ENCODE measurements at regions not wholly inside any gene's neighbourhood (a gene's known extent, or its start where the extent isn't known, plus 50 kb on each side); places are given as distances from the start of the nearest gene placed in this dataset.

DNA sequence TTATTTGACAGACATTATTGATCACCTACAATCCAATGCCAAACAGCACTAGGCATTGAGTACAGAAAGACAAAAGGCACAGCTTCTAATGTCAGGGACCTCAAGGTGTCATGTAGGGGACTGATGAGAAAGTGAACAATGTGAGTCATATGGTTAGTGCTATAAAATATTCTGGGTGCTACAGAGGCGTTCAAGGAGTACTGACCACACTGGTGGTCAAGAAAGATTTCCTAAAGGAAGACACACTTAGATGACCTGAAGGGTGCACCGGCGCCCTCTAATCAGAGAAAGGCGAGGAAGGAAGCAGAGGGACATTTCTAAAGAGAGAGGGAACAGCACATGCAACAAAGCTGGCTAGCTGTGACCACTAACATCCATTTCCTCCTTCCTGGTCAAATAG lies 64.9 kb upstream of the F3 start:
- TF ChIP-seq, protein P1, sequence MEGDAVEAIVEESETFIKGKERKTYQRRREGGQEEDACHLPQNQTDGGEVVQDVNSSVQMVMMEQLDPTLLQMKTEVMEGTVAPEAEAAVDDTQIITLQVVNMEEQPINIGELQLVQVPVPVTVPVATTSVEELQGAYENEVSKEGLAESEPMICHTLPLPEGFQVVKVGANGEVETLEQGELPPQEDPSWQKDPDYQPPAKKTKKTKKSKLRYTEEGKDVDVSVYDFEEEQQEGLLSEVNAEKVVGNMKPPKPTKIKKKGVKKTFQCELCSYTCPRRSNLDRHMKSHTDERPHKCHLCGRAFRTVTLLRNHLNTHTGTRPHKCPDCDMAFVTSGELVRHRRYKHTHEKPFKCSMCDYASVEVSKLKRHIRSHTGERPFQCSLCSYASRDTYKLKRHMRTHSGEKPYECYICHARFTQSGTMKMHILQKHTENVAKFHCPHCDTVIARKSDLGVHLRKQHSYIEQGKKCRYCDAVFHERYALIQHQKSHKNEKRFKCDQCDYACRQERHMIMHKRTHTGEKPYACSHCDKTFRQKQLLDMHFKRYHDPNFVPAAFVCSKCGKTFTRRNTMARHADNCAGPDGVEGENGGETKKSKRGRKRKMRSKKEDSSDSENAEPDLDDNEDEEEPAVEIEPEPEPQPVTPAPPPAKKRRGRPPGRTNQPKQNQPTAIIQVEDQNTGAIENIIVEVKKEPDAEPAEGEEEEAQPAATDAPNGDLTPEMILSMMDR (IDR thresholded peaks at IDR 0.05): no peak
- no peak for TF ChIP-seq POLR2A (IDR thresholded peaks at IDR 0.05)
- Histone ChIP-seq H3K36me3 (ENCODE audit: low read depth, missing control alignments) (no peaks in the 10 kb centered on the region), H3K4me1 (no peaks in the 10 kb centered on the region), H3K27ac (no peak overlapping the region), H3K4me3 (no peak overlapping the region), H3K27me3 (no peaks in the 10 kb centered on the region), H3K9me3 (no peaks in the 10 kb centered on the region)
- no peak for DNase-seq
- 87 to 93% methylated on average over 4 of the region's 4 CpGs for WGBS, 2 donors
- intact Hi-C loops (cut with DNase I; ENCODE audit: low total_unique reads): no loop called here

DNA sequence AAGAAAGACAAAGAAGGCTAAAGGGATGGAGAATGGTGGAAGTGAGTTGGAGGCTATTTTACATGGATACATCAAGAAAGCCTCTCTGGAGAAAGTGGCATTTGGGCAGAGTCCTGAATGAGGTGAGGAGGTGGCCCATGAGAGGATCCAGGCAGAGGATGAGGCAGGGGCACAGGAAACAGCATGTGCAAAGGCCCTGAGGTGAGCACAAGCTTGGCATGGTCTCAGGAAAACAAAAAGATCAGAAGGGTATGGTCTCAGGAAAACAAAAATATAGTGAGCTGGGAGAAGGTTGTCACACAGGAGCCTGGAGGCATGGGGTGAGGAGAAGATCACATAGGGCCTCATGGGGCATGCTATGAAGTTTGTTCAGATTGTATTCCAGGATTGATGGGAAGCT lies 62.1 kb upstream of the F3 start:
- intact Hi-C loops (cut with DNase I; ENCODE audit: low total_unique reads): no loop called here
- H3K27me3 ChIP-seq: no peaks in the 10 kb centered on the region
- DNase-seq: no peak
- H3K4me3 ChIP-seq: no peak overlapping the region
- TF ChIP-seq POLR2A (IDR thresholded peaks at IDR 0.05): no peak
- TF ChIP-seq, protein P1 (IDR thresholded peaks at IDR 0.05): no peak
- peaks cover 6% of the 10 kb centered on the region for H3K4me1 ChIP-seq
- no peaks in the 10 kb centered on the region for H3K9me3 ChIP-seq
- H3K27ac ChIP-seq: no peak overlapping the region
- H3K36me3 ChIP-seq (ENCODE audit: low read depth, missing control alignments): no peaks in the 10 kb centered on the region

DNA sequence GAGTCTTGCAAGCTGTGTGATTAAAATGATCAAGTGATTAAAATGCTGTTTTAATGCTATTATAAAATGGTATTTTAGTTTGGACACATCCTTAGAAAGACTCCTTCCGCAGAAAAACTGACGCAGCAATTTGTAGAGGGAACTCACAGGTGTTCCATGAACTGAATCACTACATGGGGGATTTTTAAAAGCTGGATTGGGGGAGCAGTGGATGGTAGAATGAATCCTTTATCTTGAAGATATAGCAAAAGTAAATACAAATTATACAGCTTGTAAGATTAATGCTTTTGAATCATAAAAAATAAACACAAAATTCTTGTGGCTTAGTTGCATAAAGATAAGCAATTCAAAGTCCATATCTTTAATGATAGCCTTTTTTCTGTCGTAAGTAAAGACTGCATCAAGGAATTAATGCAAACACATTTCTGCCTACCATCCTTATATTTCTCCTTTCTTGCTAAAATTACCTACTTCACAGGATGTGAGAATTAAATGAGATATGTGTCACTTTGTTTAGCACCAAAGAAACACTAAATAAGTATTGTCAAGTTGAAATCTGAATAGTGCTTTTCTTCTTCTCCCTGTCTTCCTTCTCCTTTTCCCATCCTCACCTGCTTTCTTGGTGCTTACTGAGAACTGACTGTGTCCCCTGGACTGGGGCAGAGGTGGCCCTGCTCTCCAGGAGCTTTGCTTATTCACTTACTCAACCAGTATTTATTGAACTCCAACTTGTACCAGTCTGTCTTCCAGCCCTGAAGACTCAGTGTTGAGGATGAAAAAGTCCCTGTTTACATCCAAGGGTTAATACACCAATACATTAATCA lies 61.5 kb upstream of the F3 start:
- TF ChIP-seq, protein P1 (IDR thresholded peaks at IDR 0.05): no peak
- no peak for TF ChIP-seq POLR2A (IDR thresholded peaks at IDR 0.05)
- H3K27me3 ChIP-seq: no peaks in the 10 kb centered on the region
- intact Hi-C loops (cut with DNase I; ENCODE audit: low total_unique reads): no loop called here
- H3K4me1 ChIP-seq: peaks cover 6% of the 10 kb centered on the region
- no peaks in the 10 kb centered on the region for H3K36me3 ChIP-seq (ENCODE audit: low read depth, missing control alignments)
- no peak overlapping the region for H3K4me3 ChIP-seq
- WGBS, 2 donors: 66 to 71% methylated on average over 3 of the region's 3 CpGs
- H3K9me3 ChIP-seq: no peaks in the 10 kb centered on the region
- no peak overlapping the region for H3K27ac ChIP-seq
- DNase-seq: no peak

DNA sequence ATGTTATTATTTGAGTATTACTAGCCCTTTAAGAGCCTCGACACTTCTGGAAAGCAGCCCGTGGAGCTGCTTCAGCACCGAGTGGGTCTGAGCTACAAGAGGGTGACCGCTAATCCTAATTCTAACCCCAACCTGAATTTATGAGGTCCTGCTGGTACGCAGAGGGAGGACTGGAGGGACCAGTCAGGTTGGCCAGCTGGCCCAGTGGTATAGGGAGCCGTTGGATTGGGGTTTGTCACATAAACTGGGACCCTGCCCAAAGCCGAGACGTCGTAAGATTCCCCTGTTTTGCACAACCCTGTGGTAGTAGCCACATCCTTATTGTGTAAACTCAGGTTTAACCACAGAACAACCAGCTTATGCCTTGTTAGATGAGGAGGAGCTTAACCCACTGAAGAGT lies 60.8 kb upstream of the F3 start:
- H3K27me3 ChIP-seq: no peaks in the 10 kb centered on the region
- intact Hi-C loops (cut with DNase I; ENCODE audit: low total_unique reads): no loop called here
- H3K9me3 ChIP-seq: no peaks in the 10 kb centered on the region
- no peaks in the 10 kb centered on the region for H3K36me3 ChIP-seq (ENCODE audit: low read depth, missing control alignments)
- H3K4me1 ChIP-seq: peaks cover 6% of the 10 kb centered on the region
- 72% methylated on average over 8 to 9 of the region's 9 CpGs for WGBS, 2 donors
- DNase-seq: no peak
- H3K4me3 ChIP-seq: no peak overlapping the region
- no peak for TF ChIP-seq POLR2A (IDR thresholded peaks at IDR 0.05)
- TF ChIP-seq, protein P1 (IDR thresholded peaks at IDR 0.05): no peak
- no peak overlapping the region for H3K27ac ChIP-seq

DNA sequence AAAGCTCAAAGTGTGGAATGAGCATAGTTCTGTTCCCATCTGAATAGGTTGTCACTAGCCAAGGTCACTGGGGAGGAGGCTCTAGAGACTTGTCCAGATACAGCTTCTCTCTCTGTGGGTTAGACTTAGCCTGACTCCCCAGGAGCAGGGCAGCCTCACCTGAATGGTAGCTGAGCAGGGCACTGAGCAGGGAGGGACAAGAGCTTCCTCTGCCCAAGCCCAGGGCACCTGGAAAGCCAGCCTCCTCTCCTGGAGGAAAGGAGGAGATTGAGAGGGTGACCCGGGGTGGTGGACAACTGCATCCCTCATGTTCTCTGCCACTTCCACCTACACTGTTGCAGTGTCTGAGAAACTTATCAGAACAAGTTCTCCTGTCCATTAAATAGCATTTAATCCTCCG lies 59.0 kb upstream of the F3 start:
- Histone ChIP-seq H3K9me3 (no peaks in the 10 kb centered on the region), H3K27me3 (no peaks in the 10 kb centered on the region), H3K4me3 (no peak overlapping the region), H3K36me3 (ENCODE audit: low read depth, missing control alignments) (no peaks in the 10 kb centered on the region), H3K27ac (no peak overlapping the region), H3K4me1 (peaks cover 6% of the 10 kb centered on the region)
- WGBS, 2 donors: 33 to 56% methylated on average over 2 of the region's 2 CpGs
- no peak for DNase-seq
- TF ChIP-seq, protein P1 (IDR thresholded peaks at IDR 0.05): no peak
- TF ChIP-seq POLR2A (IDR thresholded peaks at IDR 0.05): no peak
- intact Hi-C loops (cut with DNase I; ENCODE audit: low total_unique reads): no loop called here

Data from testis (tissue), 2 donors.